Astrocyte of the cerebellum (primary cell): ENCODE measurements at regions not wholly inside any gene's neighbourhood (a gene's known extent, or its start where the extent isn't known, plus 50 kb on each side); places are given as distances from the start of the nearest gene placed in this dataset.

Experiments used
- DNase-seq: peaks from one replicate; pipeline ENCODE4 v3.0.0-alpha.2; 2011; ENCODE audit warnings: low read depth
- H3K4me3 ChIP-seq: 2 replicates; pipeline ENCODE4 v1.5.1; 2011; ENCODE audit warnings: mild to moderate bottlenecking, low read depth, low read length, moderate library complexity
- in situ Hi-C: cut with HindIII; loops from 2 replicates; pipeline ENCODE4 v1.10.0; 2017; ENCODE audit warnings: low sequenced_read_pairs
- TF ChIP-seq, protein P1 (sequence below): IDR thresholded peaks from 2 replicates; pipeline ENCODE4 v1.5.1; 2012; ENCODE audit warnings: low read length, low read depth, moderate library complexity, mild to moderate bottlenecking; ENCODE audit errors: missing control alignments

DNA sequence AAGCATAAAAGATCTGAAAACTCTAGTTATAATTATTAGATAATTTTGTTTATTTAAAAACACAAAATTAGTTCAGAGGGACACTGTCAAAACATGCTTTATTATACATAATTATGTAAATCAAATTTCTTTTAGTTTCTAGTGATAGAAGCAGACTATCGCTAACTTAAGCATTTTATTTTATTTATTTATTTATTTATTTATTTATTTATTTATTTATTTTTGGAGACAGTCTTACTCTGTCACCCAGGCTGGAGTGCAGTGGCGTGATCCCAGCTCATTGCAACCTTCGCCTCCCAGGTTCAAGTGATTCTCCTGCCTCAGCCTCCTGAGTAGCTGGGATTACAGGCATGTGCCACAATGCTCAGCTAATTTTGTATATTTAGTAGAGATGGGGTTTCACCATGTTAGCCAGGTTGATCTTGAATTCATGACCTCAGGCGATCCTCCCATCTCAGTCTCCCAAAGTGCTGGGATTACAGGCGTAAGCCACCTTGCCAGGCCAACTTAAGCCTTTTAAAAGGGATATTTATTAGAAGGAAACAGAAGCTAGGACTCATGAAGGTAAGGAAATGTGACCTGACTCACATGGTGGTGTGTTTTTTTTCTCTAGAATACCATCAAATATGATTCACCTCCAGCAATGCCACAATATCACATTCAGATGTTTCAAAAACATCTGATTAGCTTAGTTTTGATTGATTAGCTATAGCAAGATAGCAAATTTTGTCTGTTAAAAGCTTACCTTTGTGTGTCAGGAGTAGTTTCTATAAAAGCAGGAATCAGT, 1357.4 kb upstream of the ADGRL4 start:
- DNase-seq, result no peak
- H3K4me3 ChIP-seq, result no peak overlapping the region
- in situ Hi-C loops, result no loop called here
- TF ChIP-seq, protein P1, sequence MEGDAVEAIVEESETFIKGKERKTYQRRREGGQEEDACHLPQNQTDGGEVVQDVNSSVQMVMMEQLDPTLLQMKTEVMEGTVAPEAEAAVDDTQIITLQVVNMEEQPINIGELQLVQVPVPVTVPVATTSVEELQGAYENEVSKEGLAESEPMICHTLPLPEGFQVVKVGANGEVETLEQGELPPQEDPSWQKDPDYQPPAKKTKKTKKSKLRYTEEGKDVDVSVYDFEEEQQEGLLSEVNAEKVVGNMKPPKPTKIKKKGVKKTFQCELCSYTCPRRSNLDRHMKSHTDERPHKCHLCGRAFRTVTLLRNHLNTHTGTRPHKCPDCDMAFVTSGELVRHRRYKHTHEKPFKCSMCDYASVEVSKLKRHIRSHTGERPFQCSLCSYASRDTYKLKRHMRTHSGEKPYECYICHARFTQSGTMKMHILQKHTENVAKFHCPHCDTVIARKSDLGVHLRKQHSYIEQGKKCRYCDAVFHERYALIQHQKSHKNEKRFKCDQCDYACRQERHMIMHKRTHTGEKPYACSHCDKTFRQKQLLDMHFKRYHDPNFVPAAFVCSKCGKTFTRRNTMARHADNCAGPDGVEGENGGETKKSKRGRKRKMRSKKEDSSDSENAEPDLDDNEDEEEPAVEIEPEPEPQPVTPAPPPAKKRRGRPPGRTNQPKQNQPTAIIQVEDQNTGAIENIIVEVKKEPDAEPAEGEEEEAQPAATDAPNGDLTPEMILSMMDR, result no peak

DNA sequence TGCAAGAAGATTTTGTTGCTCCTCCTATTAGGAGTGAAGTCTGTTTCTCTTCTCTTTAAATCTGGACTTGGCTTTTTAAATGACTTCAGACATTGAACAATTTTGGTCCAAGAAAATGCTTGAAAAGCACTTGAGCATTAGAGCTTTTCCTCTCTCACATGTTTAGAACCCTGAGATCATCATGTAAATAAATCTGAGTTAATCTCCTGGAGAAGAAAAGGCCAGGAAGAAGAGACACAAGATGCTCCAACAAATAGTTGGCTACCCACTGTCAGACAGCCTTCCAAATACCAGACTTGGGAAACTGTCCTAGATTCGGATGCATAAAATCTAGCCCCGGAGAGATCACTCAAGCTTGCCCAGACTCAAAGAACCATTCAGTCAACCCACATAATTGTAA, 1353.1 kb upstream of the ADGRL4 start:
- H3K4me3 ChIP-seq, result no peak overlapping the region
- TF ChIP-seq, protein P1, result no peak
- in situ Hi-C loops, result no loop called here
- DNase-seq, result no peak

DNA sequence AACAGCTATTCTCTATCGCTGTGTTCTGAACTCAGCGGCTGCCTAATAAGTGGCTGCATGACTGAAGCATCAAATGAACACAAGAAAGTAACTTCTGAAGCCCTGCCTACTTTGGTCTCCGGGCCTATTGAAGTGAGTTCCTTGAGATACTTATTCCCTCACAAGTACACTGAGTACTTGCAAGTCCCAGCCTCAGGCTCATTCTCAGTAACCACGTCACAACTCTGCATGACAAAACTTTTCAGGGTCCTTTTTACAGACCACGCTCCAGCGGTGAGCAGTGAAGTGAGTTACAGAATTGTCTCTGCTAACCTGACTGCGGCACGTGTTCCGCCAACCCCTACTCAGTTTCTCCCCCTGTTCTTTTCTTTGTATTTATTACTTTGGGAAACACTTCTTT, 1342.7 kb upstream of the ADGRL4 start:
- in situ Hi-C loops, result no loop called here
- TF ChIP-seq, protein P1, result no peak

DNA sequence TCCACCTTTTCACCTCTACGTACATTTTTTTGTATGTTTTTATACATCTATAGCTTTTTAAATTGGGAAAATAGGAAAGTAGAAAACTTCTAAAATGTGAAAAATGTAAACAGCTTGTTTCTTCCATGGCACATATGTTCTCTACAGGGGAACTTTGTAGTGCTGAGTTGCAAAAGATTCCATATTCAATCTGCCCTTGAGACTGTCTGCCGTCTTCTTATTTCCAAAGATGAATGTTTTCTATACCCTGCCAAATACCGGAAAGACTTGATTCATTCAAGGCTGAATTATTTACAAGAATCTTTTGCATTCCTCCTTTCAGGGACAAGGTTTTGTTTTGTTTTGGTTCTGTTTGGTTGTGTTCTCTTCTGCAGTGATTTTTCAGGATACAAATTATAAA, 1334.5 kb upstream of the ADGRL4 start:
- in situ Hi-C loops, result no loop called here
- TF ChIP-seq, protein P1, result no peak
- no peak for DNase-seq
- no peak overlapping the region for H3K4me3 ChIP-seq

More for the DNA sequence above, 1342.7 kb upstream of the ADGRL4 start:
- DNase-seq, result no peak
- no peak overlapping the region for H3K4me3 ChIP-seq

DNA sequence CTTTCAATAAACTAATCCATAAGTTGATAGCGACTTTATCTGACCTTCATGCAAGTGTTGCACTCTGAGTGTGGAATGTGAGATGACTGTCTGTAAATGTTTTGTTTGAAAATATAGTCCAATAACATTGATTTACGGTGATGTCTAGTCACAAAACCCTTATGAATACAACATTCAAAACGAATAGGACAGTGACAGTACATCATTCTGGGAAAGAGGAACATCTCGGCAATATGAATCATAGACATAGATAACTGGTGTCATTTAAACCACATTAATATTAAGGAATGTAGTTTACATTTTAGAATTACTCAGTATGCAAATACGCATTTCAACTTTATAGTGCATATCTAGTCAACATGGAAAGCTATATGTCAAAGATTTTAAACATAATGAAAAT, 1311.6 kb upstream of the ADGRL4 start:
- TF ChIP-seq, protein P1, result no peak
- no peak overlapping the region for H3K4me3 ChIP-seq
- no peak for DNase-seq
- in situ Hi-C loops, result no loop called here

DNA sequence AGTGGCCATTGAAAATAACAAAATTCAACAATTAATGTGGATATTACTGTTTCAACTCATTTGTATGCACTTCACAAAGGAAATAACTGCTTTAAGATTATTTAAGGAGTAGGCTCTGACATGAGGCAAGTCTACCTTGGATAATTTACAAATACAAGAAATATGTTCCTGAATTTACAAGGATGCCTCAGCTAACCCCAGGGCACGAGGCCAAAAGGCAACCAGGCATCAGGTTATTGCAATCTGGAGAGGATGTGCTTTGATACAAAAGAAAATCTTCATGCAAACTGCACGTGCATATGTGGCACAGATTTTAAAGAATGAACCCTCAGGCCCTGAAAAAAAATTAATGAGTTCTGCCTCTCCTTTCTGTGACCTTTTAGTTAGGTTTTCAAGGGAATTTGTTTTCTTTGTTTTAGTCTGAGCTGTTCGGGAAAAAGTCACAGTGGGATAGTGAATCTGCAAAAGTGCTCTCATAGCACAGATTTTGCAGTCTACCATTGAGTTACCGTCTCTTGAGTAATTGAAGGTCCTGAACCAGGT, 1304.2 kb upstream of the ADGRL4 start:
- TF ChIP-seq, protein P1, result no peak
- no peak for DNase-seq
- in situ Hi-C loops, result no loop called here
- H3K4me3 ChIP-seq, result no peak overlapping the region
